B cell (primary cell): ENCODE measurements at regions not wholly inside any gene's neighbourhood (a gene's known extent, or its start where the extent isn't known, plus 50 kb on each side); places are given as distances from the start of the nearest gene placed in this dataset.

Source experiments
- ATAC-seq: fragments of 200-7000 bp; cut with Tn5 transposase; one replicate; pipeline ENCODE4 v1.10.0; 2021; ENCODE audit warnings: low read depth, mild to moderate bottlenecking, moderate number of reproducible peaks, moderate library complexity
- CTCF ChIA-PET: fragments of 350-600 bp; sonication (Branson Sonifier 250); formaldehyde crosslinking; loops from one replicate; lab custom pipeline; 2021; ENCODE audit warnings: antibody characterized with exemption, inconsistent platforms; lab: Charles Lee
- POLR2A ChIA-PET: fragments of 350-600 bp; sonication (Branson Sonifier 250); formaldehyde crosslinking; loops from one replicate; lab custom pipeline; 2021; ENCODE audit warnings: antibody characterized with exemption; lab: Charles Lee
- DNase-seq: peaks from one replicate; pipeline ENCODE4 v3.0.0; 2013
- H2AFZ ChIP-seq: 2 replicates; pipeline ENCODE4 v1.6.1; 2012; ENCODE audit warnings: mild to moderate bottlenecking, low read depth, low read length; ENCODE audit not compliant: insufficient read depth, poor library complexity, severe bottlenecking
- H3K27ac ChIP-seq, 2 donors: 1 replicate in 1 of 2; 2 replicates in 1 of 2; pipeline ENCODE4 v1.5.1; 2012 to 2013; ENCODE audit warnings: low read length in 2 of 2, mild to moderate bottlenecking in 2 of 2, moderate library complexity in 1 of 2
- H3K27me3 ChIP-seq, 4 experiments: fragments of 200-600 bp in 1 of 4; sonication (generic) in 1 of 4; replicated peaks in 1 of 4; 1 replicate in 2 of 4; 2 replicates in 2 of 4; pipeline versions ENCODE4 v1.6.1 to v1.7.0; 2013 to 2016; ENCODE audit warnings: low read length in 3 of 4, mild to moderate bottlenecking in 2 of 4, mixed read lengths in 1 of 4, moderate library complexity in 1 of 4; ENCODE audit not compliant: insufficient read depth in 4 of 4, control insufficient read depth in 3 of 4; ENCODE audit errors: control extremely low read depth in 1 of 4
- H3K36me3 ChIP-seq, 2 experiments: replicated peaks in 1 of 2; 1 replicate in 1 of 2; 2 replicates in 1 of 2; pipeline versions ENCODE4 v1.6.1 to v1.7.1; 2013; ENCODE audit warnings: low read length in 1 of 2; ENCODE audit not compliant: insufficient read depth in 2 of 2, control insufficient read depth in 1 of 2; ENCODE audit errors: control extremely low read depth in 1 of 2, extremely low read depth in 1 of 2
- H3K4me1 ChIP-seq, 2 donors: fragments of 200-600 bp in 1 of 2; sonication (generic) in 1 of 2; 1 replicate in 1 of 2; 2 replicates in 1 of 2; pipeline versions ENCODE4 v1.5.1 to v1.6.1; 2013 to 2017; ENCODE audit warnings: low read length in 2 of 2; ENCODE audit not compliant: control insufficient read depth in 2 of 2, insufficient read depth in 2 of 2
- H3K4me2 ChIP-seq: replicated peaks from 2 replicates; pipeline ENCODE3; 2012; ENCODE audit warnings: mild to moderate bottlenecking, low read depth, low read length; ENCODE audit not compliant: poor library complexity, severe bottlenecking
- H3K4me3 ChIP-seq, 5 experiments: fragments of 200-600 bp in 1 of 5; sonication (generic) in 1 of 5; 1 replicate in 3 of 5; 2 replicates in 2 of 5; pipeline versions ENCODE4 v1.5.1 to v1.7.0; 2011 to 2016; ENCODE audit warnings: low read length in 4 of 5, mild to moderate bottlenecking in 4 of 5, low read depth in 2 of 5, control low read depth in 1 of 5, moderate library complexity in 1 of 5; ENCODE audit not compliant: insufficient read depth in 1 of 5; ENCODE audit errors: control extremely low read depth in 1 of 5, extremely low read depth in 1 of 5
- H3K79me2 ChIP-seq: fragments of 200-600 bp; sonication (generic); one replicate; pipeline ENCODE4 v1.6.0; 2016; ENCODE audit warnings: low read length; ENCODE audit not compliant: control insufficient read depth, insufficient read depth
- H3K9ac ChIP-seq: fragments of 200-600 bp; sonication (generic); 2 replicates; pipeline ENCODE4 v1.6.1; 2017; ENCODE audit warnings: mild to moderate bottlenecking, low read length, moderate library complexity
- H3K9me3 ChIP-seq, 3 donors: one replicate each; pipeline versions ENCODE4 v1.6.1 to v1.7.1; 2013; ENCODE audit warnings: low read length in 2 of 3; ENCODE audit not compliant: control insufficient read depth in 2 of 3, insufficient read depth in 1 of 3; ENCODE audit errors: control extremely low read depth in 1 of 3
- H4K20me1 ChIP-seq: 2 replicates; pipeline ENCODE4 v1.6.0; 2012; ENCODE audit warnings: mild to moderate bottlenecking, low read length; ENCODE audit not compliant: insufficient read depth, control insufficient read depth, poor library complexity, severe bottlenecking
- H3K27ac Mint-ChIP-seq: one replicate; pipeline ENCODE4 v1.8.0; 2021; ENCODE audit warnings: mixed read lengths
- H3K27me3 Mint-ChIP-seq: one replicate; pipeline ENCODE4 v1.8.0; 2021; ENCODE audit warnings: mixed read lengths
- H3K4me1 Mint-ChIP-seq: one replicate; pipeline ENCODE4 v1.8.0; 2021; ENCODE audit warnings: mixed read lengths
- H3K4me3 Mint-ChIP-seq: one replicate; pipeline ENCODE4 v1.8.0; 2021; ENCODE audit warnings: mixed read lengths
- H3K9me3 Mint-ChIP-seq: one replicate; pipeline ENCODE4 v1.8.0; 2022; ENCODE audit warnings: mixed read lengths; ENCODE audit not compliant: insufficient read depth
- CTCF ChIP-seq: fragments of 200-600 bp; IDR thresholded peaks from one replicate; pipeline ENCODE4 v1.8.0; 2022; ENCODE audit warnings: antibody characterized with exemption, mild to moderate bottlenecking
- EZH2 ChIP-seq: IDR thresholded peaks from 2 replicates; pipeline ENCODE4 v1.6.1; 2012; ENCODE audit warnings: borderline replicate concordance, low read depth, mild to moderate bottlenecking, moderate library complexity, low read length; ENCODE audit not compliant: insufficient read depth, poor library complexity, severe bottlenecking
- WGBS: methylation state at CpG from one replicate; pipeline ENCODE4 v1.1.5; 2013; ENCODE audit warnings: missing lambda C conversion rate; ENCODE audit not compliant: insufficient coverage; 5-methylcytosine and 5-hydroxymethylcytosine counted together
- intact Hi-C: fragments of 100-400 bp; cut with micrococcal nuclease; formaldehyde crosslinking; loops from one replicate; pipeline ENCODE4 v1.10.0; 2022

DNA sequence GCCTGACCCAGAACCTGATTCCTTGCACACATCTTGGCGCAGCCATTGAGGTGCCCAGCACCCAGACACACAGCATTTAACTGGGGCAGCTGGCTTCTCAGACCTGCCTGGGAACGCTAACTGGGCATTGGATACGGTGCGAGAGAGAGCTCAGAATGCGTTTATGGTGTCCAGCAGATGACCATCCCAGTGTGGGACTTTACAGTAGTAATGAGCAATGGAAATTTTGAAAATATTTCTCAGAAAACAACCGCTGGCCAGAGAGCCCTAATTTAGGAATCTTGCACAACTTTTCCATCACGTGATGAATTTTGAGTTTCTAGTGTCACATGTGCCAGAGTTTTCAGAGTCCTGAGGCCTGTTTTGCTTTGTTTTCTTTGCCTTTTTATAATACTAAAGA lies 78.2 kb upstream of the SEC61G start:
- Histone ChIP-seq H3K36me3 (no peaks in the 10 kb centered on the region), H3K4me3 (no peak overlapping the region), H3K4me2 (no peak overlapping the region), H2AFZ (no peak overlapping the region), H3K27ac (no peak overlapping the region), H3K4me1 (no peaks in the 10 kb centered on the region), H3K9ac (no peak overlapping the region), H3K9me3 (peaks cover 0 to 20% (median 0%) of the 10 kb centered on the region in 3 donors), H4K20me1 (no peaks in the 10 kb centered on the region), H3K79me2 (no peaks in the 10 kb centered on the region), H3K27me3 (no peaks in the 10 kb centered on the region)
- Mint-ChIP-seq H3K4me1 (no peaks in the 10 kb centered on the region), H3K27me3 (peaks cover 6% of the 10 kb centered on the region), H3K27ac (no peak overlapping the region), H3K9me3 (no peaks in the 10 kb centered on the region), H3K4me3 (no peak overlapping the region)
- WGBS: 98% methylated on average over 5 of the region's 7 CpGs
- ChIA-PET POLR2A (no interaction called here), CTCF (no interaction called here)
- DNase-seq (no peak), ATAC-seq (no peak)
- intact Hi-C loops: no loop called here
- no peak for TF ChIP-seq CTCF
- TF ChIP-seq EZH2: no peak

DNA sequence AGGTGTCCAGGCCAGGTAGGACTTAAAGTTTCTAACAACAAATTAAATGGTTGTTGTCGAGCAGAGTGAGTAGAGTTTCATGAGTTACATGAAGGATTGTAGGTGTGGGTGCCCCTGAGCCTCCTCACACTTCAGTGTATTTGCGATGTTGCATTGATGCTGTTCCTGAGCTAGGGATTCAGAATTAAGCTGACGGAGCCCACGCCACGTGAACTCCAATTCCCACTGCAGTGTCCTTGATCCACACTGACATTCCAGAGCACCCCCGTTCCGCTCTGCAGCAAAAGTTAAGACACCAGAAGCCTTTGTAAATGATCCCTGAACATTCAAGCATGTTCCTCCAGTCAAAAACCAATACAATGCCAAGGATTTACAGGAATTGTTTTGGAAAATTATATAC lies 78.8 kb upstream of the SEC61G start:
- H3K4me2 ChIP-seq: no peak overlapping the region
- peaks cover 0 to 19% (median 0%) of the 10 kb centered on the region in 3 donors for H3K9me3 ChIP-seq
- no peaks in the 10 kb centered on the region for H3K36me3 ChIP-seq
- H3K27me3 ChIP-seq: no peaks in the 10 kb centered on the region
- H3K4me1 ChIP-seq: no peaks in the 10 kb centered on the region
- TF ChIP-seq CTCF (no peak), EZH2 (no peak)
- H3K9ac ChIP-seq: no peak overlapping the region
- DNase-seq (no peak), ATAC-seq (no peak)
- intact Hi-C loops: no loop called here
- H3K27ac ChIP-seq: no peak overlapping the region
- Mint-ChIP-seq H3K4me1 (no peaks in the 10 kb centered on the region), H3K9me3 (no peaks in the 10 kb centered on the region), H3K4me3 (no peak overlapping the region), H3K27ac (no peak overlapping the region), H3K27me3 (peaks cover 6% of the 10 kb centered on the region)
- ChIA-PET POLR2A (no interaction called here), CTCF (no interaction called here)
- no peak overlapping the region for H2AFZ ChIP-seq
- WGBS: 89% methylated on average over 5 of the region's 7 CpGs
- no peaks in the 10 kb centered on the region for H3K79me2 ChIP-seq
- H3K4me3 ChIP-seq: no peak overlapping the region
- H4K20me1 ChIP-seq: no peaks in the 10 kb centered on the region
